ENCODE measurements at regions not wholly inside any gene's neighbourhood (a gene's known extent, or its start where the extent isn't known, plus 50 kb on each side); places are given as distances from the start of the nearest gene placed in this dataset.
"Not testable (repeated sequence)": the region's sequence is repeated elsewhere in the genome, so short reads cannot be mapped to it uniquely, and the experiment has no call there.

DNA sequence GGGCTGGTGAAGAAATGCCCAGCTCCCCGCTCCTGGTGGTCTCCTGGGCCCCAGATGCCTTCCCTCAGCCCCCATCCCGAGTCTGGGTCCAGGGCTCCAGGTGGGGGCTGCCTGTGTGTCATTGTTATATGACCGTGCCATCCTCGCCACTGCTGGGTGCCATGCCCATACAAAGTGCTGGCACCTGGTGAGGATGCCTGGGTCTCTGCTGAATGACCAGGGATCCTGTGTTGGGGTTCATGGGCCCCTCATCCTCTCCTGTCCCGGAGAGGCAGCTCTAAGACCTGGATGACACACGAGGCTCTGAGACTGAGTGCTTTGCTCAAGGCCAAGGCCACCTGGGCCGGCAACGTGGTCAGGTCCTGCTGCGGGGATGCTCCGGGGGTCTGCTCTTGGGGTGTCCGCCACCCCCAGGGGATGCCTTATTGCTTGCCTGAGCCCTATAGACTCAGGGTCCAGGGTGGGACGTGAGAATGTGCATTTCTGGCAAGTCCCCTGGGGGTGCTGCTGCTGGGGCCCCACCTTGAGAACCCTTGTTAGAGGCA is 206.9 kb downstream of the LAT start:
- not testable (repeated sequence) for TF ChIP-seq SIX5 (IDR thresholded peaks at IDR 0.05; ENCODE audit: low read depth, low read length, severe bottlenecking); BRCA1 (IDR thresholded peaks at IDR 0.05; ENCODE audit: low read depth, low read length); POLR2AphosphoS5 (IDR thresholded peaks at IDR 0.05; ENCODE audit: low read length); CBFB (IDR thresholded peaks at IDR 0.05; ENCODE audit: low read depth); RBBP5 (conservative IDR thresholded peaks at IDR 0.05)
- TF ChIP-seq, protein P1, sequence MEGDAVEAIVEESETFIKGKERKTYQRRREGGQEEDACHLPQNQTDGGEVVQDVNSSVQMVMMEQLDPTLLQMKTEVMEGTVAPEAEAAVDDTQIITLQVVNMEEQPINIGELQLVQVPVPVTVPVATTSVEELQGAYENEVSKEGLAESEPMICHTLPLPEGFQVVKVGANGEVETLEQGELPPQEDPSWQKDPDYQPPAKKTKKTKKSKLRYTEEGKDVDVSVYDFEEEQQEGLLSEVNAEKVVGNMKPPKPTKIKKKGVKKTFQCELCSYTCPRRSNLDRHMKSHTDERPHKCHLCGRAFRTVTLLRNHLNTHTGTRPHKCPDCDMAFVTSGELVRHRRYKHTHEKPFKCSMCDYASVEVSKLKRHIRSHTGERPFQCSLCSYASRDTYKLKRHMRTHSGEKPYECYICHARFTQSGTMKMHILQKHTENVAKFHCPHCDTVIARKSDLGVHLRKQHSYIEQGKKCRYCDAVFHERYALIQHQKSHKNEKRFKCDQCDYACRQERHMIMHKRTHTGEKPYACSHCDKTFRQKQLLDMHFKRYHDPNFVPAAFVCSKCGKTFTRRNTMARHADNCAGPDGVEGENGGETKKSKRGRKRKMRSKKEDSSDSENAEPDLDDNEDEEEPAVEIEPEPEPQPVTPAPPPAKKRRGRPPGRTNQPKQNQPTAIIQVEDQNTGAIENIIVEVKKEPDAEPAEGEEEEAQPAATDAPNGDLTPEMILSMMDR (IDR thresholded peaks at IDR 0.05 in 2 of 3, conservative IDR thresholded peaks at IDR 0.05 in 1 of 3; ENCODE audit: control insufficient read depth in 2 of 3, extremely low read depth in 1 of 3, insufficient read depth in 1 of 3, low read depth in 3 of 3, low read length in 3 of 3) = not testable (repeated sequence)
- TF ChIP-seq, protein P2, sequence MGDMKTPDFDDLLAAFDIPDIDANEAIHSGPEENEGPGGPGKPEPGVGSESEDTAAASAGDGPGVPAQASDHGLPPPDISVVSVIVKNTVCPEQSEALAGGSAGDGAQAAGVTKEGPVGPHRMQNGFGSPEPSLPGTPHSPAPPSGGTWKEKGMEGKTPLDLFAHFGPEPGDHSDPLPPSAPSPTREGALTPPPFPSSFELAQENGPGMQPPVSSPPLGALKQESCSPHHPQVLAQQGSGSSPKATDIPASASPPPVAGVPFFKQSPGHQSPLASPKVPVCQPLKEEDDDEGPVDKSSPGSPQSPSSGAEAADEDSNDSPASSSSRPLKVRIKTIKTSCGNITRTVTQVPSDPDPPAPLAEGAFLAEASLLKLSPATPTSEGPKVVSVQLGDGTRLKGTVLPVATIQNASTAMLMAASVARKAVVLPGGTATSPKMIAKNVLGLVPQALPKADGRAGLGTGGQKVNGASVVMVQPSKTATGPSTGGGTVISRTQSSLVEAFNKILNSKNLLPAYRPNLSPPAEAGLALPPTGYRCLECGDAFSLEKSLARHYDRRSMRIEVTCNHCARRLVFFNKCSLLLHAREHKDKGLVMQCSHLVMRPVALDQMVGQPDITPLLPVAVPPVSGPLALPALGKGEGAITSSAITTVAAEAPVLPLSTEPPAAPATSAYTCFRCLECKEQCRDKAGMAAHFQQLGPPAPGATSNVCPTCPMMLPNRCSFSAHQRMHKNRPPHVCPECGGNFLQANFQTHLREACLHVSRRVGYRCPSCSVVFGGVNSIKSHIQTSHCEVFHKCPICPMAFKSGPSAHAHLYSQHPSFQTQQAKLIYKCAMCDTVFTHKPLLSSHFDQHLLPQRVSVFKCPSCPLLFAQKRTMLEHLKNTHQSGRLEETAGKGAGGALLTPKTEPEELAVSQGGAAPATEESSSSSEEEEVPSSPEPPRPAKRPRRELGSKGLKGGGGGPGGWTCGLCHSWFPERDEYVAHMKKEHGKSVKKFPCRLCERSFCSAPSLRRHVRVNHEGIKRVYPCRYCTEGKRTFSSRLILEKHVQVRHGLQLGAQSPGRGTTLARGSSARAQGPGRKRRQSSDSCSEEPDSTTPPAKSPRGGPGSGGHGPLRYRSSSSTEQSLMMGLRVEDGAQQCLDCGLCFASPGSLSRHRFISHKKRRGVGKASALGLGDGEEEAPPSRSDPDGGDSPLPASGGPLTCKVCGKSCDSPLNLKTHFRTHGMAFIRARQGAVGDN (IDR thresholded peaks at IDR 0.05) = not testable (repeated sequence)

Measured in GM12878 (cell line).